Kidney (tissue), 13 donors: ENCODE measurements at regions not wholly inside any gene's neighbourhood (a gene's known extent, or its start where the extent isn't known, plus 50 kb on each side); places are given as distances from the start of the nearest gene placed in this dataset.

ENCODE experiments used
- DNase-seq, 5 donors: peaks; one replicate each; pipeline ENCODE4 v3.0.0-alpha.2; 2013 to 2020
- FAIRE-seq: peaks from 2 replicates; lab custom pipeline; 2012; peaks lifted over from hg19 to GRCh38; lab: Jason Lieb, UNC
- H3K27ac ChIP-seq, 2 donors: one replicate each; pipeline ENCODE4 v1.7.0; 2013; ENCODE audit warnings: low read depth in 2 of 2, low read length in 2 of 2, inconsistent platforms in 1 of 2
- H3K27me3 ChIP-seq: one replicate; pipeline ENCODE4 v1.7.1; 2013; ENCODE audit warnings: low read length, inconsistent platforms; ENCODE audit not compliant: control insufficient read depth, insufficient read depth
- H3K36me3 ChIP-seq, 3 donors: one replicate each; pipeline versions ENCODE4 v1.7.0 to v1.7.1; 2013; ENCODE audit warnings: low read length in 3 of 3, control low read depth in 1 of 3, inconsistent platforms in 1 of 3; ENCODE audit not compliant: insufficient read depth in 3 of 3, control insufficient read depth in 2 of 3
- H3K4me1 ChIP-seq, 3 donors: one replicate each; pipeline versions ENCODE4 v1.7.0 to v1.7.1; 2013; ENCODE audit warnings: low read length in 3 of 3, inconsistent platforms in 1 of 3, low read depth in 1 of 3; ENCODE audit not compliant: control insufficient read depth in 2 of 3, insufficient read depth in 2 of 3
- H3K4me3 ChIP-seq, 3 donors: one replicate each; pipeline versions ENCODE4 v1.7.0 to v1.8.1; 2013; ENCODE audit warnings: low read length in 3 of 3, control low read depth in 1 of 3, inconsistent platforms in 1 of 3
- H3K9ac ChIP-seq, 3 donors: one replicate each; pipeline versions ENCODE4 v1.7.0 to v1.7.1; 2013; ENCODE audit warnings: low read length in 3 of 3, control low read depth in 1 of 3, inconsistent platforms in 1 of 3
- H3K9me3 ChIP-seq, 3 donors: one replicate each; pipeline versions ENCODE4 v1.7.0 to v1.7.1; 2013; ENCODE audit warnings: low read length in 3 of 3, control low read depth in 1 of 3, inconsistent platforms in 1 of 3; ENCODE audit not compliant: control insufficient read depth in 2 of 3, insufficient read depth in 1 of 3
- intact Hi-C: fragments of 100-400 bp; cut with DNase I; formaldehyde crosslinking; loops from one replicate; pipeline ENCODE4 v1.11.1; 2022
- TF ChIP-seq, protein P1 (sequence below): IDR thresholded peaks from 3 replicates; pipeline ENCODE4 v1.5.1; 2012; ENCODE audit warnings: mild to moderate bottlenecking, moderate library complexity, borderline replicate concordance; ENCODE audit not compliant: insufficient read depth; ENCODE audit errors: extremely low read depth
- donor health status: control.
- donor health status: control.
- donor health status: control.
- donor health status: control.
- donor health status: control.
- donor health status: DM: yes; HTN: yes; CAD: no.
- donor health status: Normal renal cell carcinoma (clear cell type).

DNA sequence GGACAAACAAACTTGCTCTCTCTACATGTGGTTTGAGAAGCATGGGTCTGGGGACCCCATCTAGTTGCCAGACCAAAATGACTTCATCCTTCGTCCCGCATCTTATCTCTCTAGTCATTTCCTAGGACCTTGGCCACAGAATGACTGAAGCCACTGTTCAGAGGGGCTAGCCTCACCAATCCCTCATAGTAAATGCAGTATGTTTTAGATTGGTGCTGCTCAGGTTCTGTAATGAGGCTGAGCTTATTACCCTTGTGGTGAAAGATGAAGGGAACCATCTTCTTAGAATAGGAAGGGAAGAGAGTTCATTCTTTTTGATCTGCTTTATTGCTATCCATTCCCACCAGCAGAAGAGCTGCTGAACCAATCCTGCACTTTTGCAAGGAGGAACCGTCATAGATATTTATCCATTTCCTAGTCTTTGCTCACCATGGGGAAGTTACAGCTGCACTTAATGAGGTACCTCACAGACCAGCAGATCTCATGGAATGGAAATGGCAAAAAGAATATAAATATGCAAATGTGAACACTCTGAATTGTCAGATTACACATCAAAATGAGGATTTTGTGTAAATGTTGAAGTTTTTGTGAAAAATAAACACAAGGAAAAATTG, 436.7 kb downstream of the LPIN1 start:
- H3K4me3 ChIP-seq = no peak overlapping the region
- no peak overlapping the region for H3K9ac ChIP-seq
- no peaks in the 10 kb centered on the region for H3K9me3 ChIP-seq
- FAIRE-seq = no peak
- H3K36me3 ChIP-seq = no peaks in the 10 kb centered on the region
- no peaks in the 10 kb centered on the region for H3K27me3 ChIP-seq
- TF ChIP-seq, protein P1, sequence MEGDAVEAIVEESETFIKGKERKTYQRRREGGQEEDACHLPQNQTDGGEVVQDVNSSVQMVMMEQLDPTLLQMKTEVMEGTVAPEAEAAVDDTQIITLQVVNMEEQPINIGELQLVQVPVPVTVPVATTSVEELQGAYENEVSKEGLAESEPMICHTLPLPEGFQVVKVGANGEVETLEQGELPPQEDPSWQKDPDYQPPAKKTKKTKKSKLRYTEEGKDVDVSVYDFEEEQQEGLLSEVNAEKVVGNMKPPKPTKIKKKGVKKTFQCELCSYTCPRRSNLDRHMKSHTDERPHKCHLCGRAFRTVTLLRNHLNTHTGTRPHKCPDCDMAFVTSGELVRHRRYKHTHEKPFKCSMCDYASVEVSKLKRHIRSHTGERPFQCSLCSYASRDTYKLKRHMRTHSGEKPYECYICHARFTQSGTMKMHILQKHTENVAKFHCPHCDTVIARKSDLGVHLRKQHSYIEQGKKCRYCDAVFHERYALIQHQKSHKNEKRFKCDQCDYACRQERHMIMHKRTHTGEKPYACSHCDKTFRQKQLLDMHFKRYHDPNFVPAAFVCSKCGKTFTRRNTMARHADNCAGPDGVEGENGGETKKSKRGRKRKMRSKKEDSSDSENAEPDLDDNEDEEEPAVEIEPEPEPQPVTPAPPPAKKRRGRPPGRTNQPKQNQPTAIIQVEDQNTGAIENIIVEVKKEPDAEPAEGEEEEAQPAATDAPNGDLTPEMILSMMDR = no peak
- no peak overlapping the region for H3K27ac ChIP-seq
- intact Hi-C loops = no loop called here
- no peaks in the 10 kb centered on the region for H3K4me1 ChIP-seq
- DNase-seq = no peak

DNA sequence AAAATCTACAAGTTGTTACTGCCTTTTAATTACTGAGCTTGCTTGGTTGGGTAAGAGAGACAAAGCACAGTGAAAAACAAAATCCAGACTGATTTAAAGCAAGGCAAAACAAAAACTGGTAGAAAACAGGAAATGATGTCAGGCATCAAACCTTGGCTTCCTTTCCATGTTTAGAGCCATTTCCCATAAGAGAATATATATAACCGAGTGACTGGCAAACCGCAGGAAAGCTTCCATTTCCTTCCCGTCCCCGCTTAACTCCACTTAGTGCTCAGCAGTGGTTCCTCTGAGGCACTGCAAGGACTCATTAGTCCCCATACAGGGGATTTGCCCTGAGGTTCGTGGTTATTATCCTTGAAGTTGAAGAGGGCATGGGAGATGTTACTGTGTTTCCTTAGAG, 446.3 kb downstream of the LPIN1 start:
- Histone ChIP-seq H3K4me1 (peaks cover 0 to 3% (median 0%) of the 10 kb centered on the region in 3 donors), H3K27ac (peak overlapping the region; percentile 29 to 76), H3K27me3 (no peaks in the 10 kb centered on the region), H3K4me3 (no peak overlapping the region), H3K9ac (peak overlapping the region in 1 of 3 donors; percentile 30), H3K9me3 (no peaks in the 10 kb centered on the region), H3K36me3 (no peaks in the 10 kb centered on the region)
- no peak for FAIRE-seq
- DNase-seq = no peak
- TF ChIP-seq, protein P1 = no peak
- intact Hi-C loops = no loop called here

DNA sequence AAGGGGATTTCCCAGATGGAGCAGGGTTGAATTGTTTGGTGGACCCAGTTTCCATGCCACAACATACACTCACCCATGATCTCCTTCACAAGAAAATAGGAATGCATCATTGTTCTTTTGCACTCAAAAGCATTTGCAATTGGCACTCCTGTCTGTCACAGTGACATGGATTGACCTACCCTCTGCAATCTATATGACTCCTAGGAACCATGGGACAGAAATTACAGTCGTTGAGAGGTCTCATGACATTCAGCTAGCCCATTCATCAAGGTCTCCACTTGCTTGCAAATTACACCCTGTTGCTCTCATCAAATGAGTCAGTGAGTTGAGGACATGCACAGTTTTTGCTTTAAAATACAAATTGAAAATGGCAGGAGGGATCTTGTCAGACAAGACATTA, 448.5 kb downstream of the LPIN1 start:
- FAIRE-seq = no peak
- no peak overlapping the region for H3K9ac ChIP-seq
- no peaks in the 10 kb centered on the region for H3K27me3 ChIP-seq
- peaks cover 0 to 7% (median 0%) of the 10 kb centered on the region in 3 donors for H3K4me1 ChIP-seq
- intact Hi-C loops = no loop called here
- no peaks in the 10 kb centered on the region for H3K9me3 ChIP-seq
- TF ChIP-seq, protein P1 = no peak
- H3K27ac ChIP-seq = no peak overlapping the region
- DNase-seq = no peak
- no peaks in the 10 kb centered on the region for H3K36me3 ChIP-seq
- no peak overlapping the region for H3K4me3 ChIP-seq

DNA sequence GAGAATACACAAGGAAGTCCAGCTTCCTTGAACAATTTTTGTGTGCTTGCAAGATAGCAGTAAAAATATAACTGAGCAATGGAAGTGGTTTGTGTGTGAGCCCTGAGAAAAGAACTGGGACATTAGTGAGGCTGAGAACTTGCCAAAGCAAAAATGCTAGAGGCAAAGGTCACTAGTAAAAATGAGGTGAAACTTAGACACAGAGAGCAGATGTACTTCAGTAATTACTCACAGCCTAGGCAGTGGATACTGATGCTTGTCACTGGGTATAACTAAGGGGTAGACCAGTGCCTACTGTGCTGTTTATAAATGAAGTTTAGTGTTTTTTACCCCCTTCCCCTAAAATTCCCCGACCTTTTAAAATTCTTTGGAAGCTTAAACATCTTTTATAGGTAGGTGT, 450.1 kb downstream of the LPIN1 start:
- FAIRE-seq (no peak), DNase-seq (no peak)
- Histone ChIP-seq H3K4me1 (peaks cover 0 to 7% (median 0%) of the 10 kb centered on the region in 3 donors), H3K27me3 (no peaks in the 10 kb centered on the region), H3K27ac (no peak overlapping the region), H3K9ac (no peak overlapping the region), H3K4me3 (no peak overlapping the region), H3K9me3 (no peaks in the 10 kb centered on the region), H3K36me3 (no peaks in the 10 kb centered on the region)
- intact Hi-C loops = no loop called here
- TF ChIP-seq, protein P1 = no peak
